ENCODE measurements at regions not wholly inside any gene's neighbourhood (a gene's known extent, or its start where the extent isn't known, plus 50 kb on each side); places are given as distances from the start of the nearest gene placed in this dataset.

DNA sequence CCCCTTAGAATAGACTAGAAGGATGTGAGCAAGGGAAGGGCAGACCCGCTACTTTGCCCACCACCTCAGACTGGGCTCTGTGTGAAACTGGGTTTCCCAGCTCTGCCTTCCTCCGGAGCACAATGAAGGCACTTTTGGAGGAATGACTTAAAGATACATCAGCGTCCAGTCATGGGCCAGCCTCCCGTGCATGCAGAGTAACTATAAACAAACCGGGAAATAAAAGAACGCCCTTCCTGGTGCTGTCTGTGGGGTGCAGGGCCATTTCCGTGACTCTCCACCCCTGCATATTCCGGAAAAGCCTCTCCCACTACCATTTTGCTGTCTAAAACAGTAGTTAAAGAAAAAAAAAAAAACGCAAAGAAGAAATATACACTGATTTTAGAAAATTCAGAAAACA lies 165.9 kb upstream of the IRX4 start:
- Histone ChIP-seq H3K79me2 (ENCODE audit: insufficient read depth, low read length) (no peaks in the 10 kb centered on the region), H3K9me2 (ENCODE audit: insufficient read depth) (no peaks in the 10 kb centered on the region), H3K9me3 (ENCODE audit: control insufficient read depth in 1 of 2, insufficient read depth in 1 of 2, low read depth in 1 of 2, low read length in 2 of 2) (no peaks in the 10 kb centered on the region), H3K27ac (ENCODE audit: low read depth, low read length) (no peak overlapping the region), H3K27me3 (ENCODE audit: insufficient read depth, low read length) (peaks cover 62% of the 10 kb centered on the region), H3K4me1 (ENCODE audit: control insufficient read depth in 1 of 2, insufficient read depth in 2 of 2, low read length in 2 of 2) (no peaks in the 10 kb centered on the region), H2AFZ (ENCODE audit: low read depth, low read length, poor library complexity, severe bottlenecking) (no peak overlapping the region), H3K9ac (ENCODE audit: low read length) (no peak overlapping the region), H3K36me3 (ENCODE audit: control insufficient read depth in 1 of 2, insufficient read depth in 2 of 2, low read length in 2 of 2) (no peaks in the 10 kb centered on the region), H3K4me2 (ENCODE audit: low read length) (no peak overlapping the region), H3K4me3 (replicated peaks in 1 of 2; ENCODE audit: low read depth in 1 of 2, low read length in 2 of 2) (no peak overlapping the region), H4K20me1 (ENCODE audit: insufficient read depth) (no peaks in the 10 kb centered on the region)
- CTCF ChIA-PET = interaction anchor here (1.9 kb wide), 1 partner anchor 9 kb away, joined by 7 read pairs; no protein-coding TSS in a partner anchor
- BruUV-seq (replicated peaks) = no TSS peak
- DNase-seq (ENCODE audit: low read depth, low spot score) (no peak), ATAC-seq (no peak)
- intact Hi-C loops (cut with micrococcal nuclease) = no loop called here
- no peak for TF ChIP-seq CEBPB (IDR thresholded peaks at IDR 0.05; ENCODE audit: low read depth)
- TF ChIP-seq SIN3A (IDR thresholded peaks at IDR 0.05; ENCODE audit: low read depth) = no peak
- no peak for TF ChIP-seq POLR2A (IDR thresholded peaks at IDR 0.05; ENCODE audit: borderline replicate concordance, extremely low read depth, insufficient read depth, insufficient read length)
- no peak for TF ChIP-seq ZFX (IDR thresholded peaks at IDR 0.05)
- no peak for TF ChIP-seq EZH2 (IDR thresholded peaks at IDR 0.05)
- no peak for TF ChIP-seq CBX3 (IDR thresholded peaks at IDR 0.05; ENCODE audit: low read depth)
- TF ChIP-seq FOSL1 (IDR thresholded peaks at IDR 0.05; ENCODE audit: low read depth) = no peak
- TF ChIP-seq ZNF274 (IDR thresholded peaks at IDR 0.05; ENCODE audit: low read depth, low read length) = no peak
- TF ChIP-seq, protein P1, sequence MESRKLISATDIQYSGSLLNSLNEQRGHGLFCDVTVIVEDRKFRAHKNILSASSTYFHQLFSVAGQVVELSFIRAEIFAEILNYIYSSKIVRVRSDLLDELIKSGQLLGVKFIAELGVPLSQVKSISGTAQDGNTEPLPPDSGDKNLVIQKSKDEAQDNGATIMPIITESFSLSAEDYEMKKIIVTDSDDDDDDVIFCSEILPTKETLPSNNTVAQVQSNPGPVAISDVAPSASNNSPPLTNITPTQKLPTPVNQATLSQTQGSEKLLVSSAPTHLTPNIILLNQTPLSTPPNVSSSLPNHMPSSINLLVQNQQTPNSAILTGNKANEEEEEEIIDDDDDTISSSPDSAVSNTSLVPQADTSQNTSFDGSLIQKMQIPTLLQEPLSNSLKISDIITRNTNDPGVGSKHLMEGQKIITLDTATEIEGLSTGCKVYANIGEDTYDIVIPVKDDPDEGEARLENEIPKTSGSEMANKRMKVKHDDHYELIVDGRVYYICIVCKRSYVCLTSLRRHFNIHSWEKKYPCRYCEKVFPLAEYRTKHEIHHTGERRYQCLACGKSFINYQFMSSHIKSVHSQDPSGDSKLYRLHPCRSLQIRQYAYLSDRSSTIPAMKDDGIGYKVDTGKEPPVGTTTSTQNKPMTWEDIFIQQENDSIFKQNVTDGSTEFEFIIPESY (IDR thresholded peaks at IDR 0.05; ENCODE audit: extremely low read depth, insufficient replicate concordance, low read length) = no peak
- TF ChIP-seq RAD21 (IDR thresholded peaks at IDR 0.05; ENCODE audit: low read depth) = no peak
- TF ChIP-seq YY1 (IDR thresholded peaks at IDR 0.05; ENCODE audit: extremely low read depth, insufficient replicate concordance, low read depth, low read length) = no peak
- TF ChIP-seq, protein P2, sequence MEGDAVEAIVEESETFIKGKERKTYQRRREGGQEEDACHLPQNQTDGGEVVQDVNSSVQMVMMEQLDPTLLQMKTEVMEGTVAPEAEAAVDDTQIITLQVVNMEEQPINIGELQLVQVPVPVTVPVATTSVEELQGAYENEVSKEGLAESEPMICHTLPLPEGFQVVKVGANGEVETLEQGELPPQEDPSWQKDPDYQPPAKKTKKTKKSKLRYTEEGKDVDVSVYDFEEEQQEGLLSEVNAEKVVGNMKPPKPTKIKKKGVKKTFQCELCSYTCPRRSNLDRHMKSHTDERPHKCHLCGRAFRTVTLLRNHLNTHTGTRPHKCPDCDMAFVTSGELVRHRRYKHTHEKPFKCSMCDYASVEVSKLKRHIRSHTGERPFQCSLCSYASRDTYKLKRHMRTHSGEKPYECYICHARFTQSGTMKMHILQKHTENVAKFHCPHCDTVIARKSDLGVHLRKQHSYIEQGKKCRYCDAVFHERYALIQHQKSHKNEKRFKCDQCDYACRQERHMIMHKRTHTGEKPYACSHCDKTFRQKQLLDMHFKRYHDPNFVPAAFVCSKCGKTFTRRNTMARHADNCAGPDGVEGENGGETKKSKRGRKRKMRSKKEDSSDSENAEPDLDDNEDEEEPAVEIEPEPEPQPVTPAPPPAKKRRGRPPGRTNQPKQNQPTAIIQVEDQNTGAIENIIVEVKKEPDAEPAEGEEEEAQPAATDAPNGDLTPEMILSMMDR (IDR thresholded peaks at IDR 0.05 in 2 of 3, conservative IDR thresholded peaks at IDR 0.05 in 1 of 3; ENCODE audit: borderline replicate concordance in 1 of 3, insufficient read depth in 1 of 3, low read depth in 2 of 3, low read length in 2 of 3) = no peak
- TF ChIP-seq JUND (IDR thresholded peaks at IDR 0.05) = no peak
- TF ChIP-seq MAX (IDR thresholded peaks at IDR 0.05) = no peak
- RAD21 ChIA-PET (ENCODE audit: low non-redundant PET in 1 of 2, low total read pairs in 2 of 2, uncharacterized antibody in 2 of 2, unreplicated experiment in 2 of 2) = no interaction called here
- POLR2A ChIA-PET = no interaction called here

Data from HCT116 (cell line).